ENCODE measurements at regions not wholly inside any gene's neighbourhood (a gene's known extent, or its start where the extent isn't known, plus 50 kb on each side); places are given as distances from the start of the nearest gene placed in this dataset.

DNA sequence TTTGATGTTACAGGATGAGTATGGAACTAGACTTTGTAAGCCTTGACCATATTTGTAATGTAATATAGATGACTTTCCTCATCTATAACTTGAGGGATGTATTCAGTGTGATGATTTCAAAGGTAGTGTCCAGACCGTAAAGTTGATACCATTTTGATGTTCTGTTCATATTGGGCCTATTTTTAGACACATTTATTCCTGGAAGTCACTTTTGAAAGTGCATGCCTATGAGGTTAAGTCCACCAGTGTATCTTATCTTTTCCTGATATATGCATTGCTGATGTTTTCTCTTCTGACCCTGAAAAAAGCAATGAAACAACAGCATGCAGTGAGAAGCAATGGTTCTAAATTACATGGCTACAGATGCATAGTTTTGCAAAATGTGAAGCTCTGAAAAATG is 244.7 kb upstream of the PDGFD start:
- TF ChIP-seq CTCF (conservative IDR thresholded peaks at IDR 0.05; ENCODE audit: control insufficient read depth, insufficient read depth, low read depth, low read length): no peak
- no peak overlapping the region for H3K4me3 ChIP-seq (ENCODE audit: control insufficient read depth, low read depth, low read length)
- no peak for DNase-seq (ENCODE audit: low read depth)

- TF ChIP-seq CTCF (conservative IDR thresholded peaks at IDR 0.05; ENCODE audit: control insufficient read depth, insufficient read depth, low read depth, low read length): no peak
- no peak for DNase-seq (ENCODE audit: low read depth)
- H3K4me3 ChIP-seq (ENCODE audit: control insufficient read depth, low read depth, low read length): no peak overlapping the region
Observed at GRCh38 chr11:104405277-104405676, 241.3 kb upstream of the PDGFD start.

- TF ChIP-seq CTCF (conservative IDR thresholded peaks at IDR 0.05; ENCODE audit: control insufficient read depth, insufficient read depth, low read depth, low read length): no peak
- no peak overlapping the region for H3K4me3 ChIP-seq (ENCODE audit: control insufficient read depth, low read depth, low read length)
- no peak for DNase-seq (ENCODE audit: low read depth)
Observed at GRCh38 chr11:104404231-104405175, 240.6 kb upstream of the PDGFD start.

- TF ChIP-seq CTCF (conservative IDR thresholded peaks at IDR 0.05; ENCODE audit: control insufficient read depth, insufficient read depth, low read depth, low read length): no peak
- DNase-seq (ENCODE audit: low read depth): no peak
- H3K4me3 ChIP-seq (ENCODE audit: control insufficient read depth, low read depth, low read length): no peak overlapping the region
Observed at GRCh38 chr11:104402812-104403521, 239.0 kb upstream of the PDGFD start.

DNA sequence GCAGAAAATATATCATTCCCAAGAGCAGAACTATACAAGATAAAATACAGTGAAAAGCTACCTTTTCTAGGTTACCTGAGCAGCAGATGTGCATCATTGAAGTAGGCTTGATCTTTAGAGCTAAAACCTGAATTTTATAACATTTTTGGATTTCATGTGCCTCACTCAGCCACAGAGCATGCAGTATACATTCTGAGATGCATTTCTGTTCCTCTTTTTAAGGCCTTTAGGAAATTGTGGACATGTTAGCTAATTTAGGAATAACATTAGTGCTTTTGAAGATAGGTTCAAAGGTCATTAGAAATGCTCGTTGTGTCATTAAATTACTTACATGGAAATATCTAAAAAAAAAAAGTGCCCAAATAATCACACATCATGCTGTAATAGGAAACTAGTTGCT is 230.6 kb upstream of the PDGFD start:
- TF ChIP-seq CTCF (conservative IDR thresholded peaks at IDR 0.05; ENCODE audit: control insufficient read depth, insufficient read depth, low read depth, low read length): no peak

DNA sequence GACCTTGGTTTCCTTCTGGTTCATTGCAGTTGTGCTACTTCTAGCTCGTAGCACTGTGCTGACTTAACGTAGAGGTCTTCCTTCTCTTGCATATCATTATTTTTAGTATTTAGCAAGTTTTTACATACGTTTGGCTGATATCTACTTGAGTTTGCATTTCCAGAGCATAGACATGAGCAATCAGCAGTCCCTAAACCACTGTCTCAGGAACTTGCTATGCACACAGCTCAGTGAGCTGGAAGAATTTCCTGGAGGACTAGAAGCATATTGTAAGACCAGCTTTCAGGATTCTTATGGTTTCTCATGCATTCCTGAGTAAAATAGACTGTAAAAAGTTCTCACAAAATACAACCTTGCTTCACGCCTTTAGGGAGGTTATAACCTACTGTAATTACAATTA is 226.7 kb upstream of the PDGFD start:
- H3K4me3 ChIP-seq (ENCODE audit: control insufficient read depth, low read depth, low read length): no peak overlapping the region
- DNase-seq (ENCODE audit: low read depth): no peak
- no peak for TF ChIP-seq CTCF (conservative IDR thresholded peaks at IDR 0.05; ENCODE audit: control insufficient read depth, insufficient read depth, low read depth, low read length)

More for the DNA sequence above, 230.6 kb upstream of the PDGFD start:
- DNase-seq (ENCODE audit: low read depth): no peak
- H3K4me3 ChIP-seq (ENCODE audit: control insufficient read depth, low read depth, low read length): no peak overlapping the region

Data from fibroblast of mammary gland (primary cell).